Thyroid gland (tissue), 4 donors: ENCODE measurements at regions not wholly inside any gene's neighbourhood (a gene's known extent, or its start where the extent isn't known, plus 50 kb on each side); places are given as distances from the start of the nearest gene placed in this dataset.

Source experiments
- POLR2A ChIP-seq, 2 donors: fragments of 450-650 bp; IDR thresholded peaks; one replicate each; pipeline ENCODE4 v1.6.1; 2017; ENCODE audit warnings: antibody characterized with exemption in 2 of 2, mild to moderate bottlenecking in 2 of 2, moderate library complexity in 1 of 2
- TF ChIP-seq, protein P1 (sequence below), 6 experiments: fragments of 200-600 bp in 3 of 6; fragments of 450-650 bp in 3 of 6; sonication (generic) in 3 of 6; IDR thresholded peaks; one replicate each; pipeline ENCODE4 v1.5.1; 2016 to 2019; ENCODE audit warnings: antibody characterized with exemption in 6 of 6, mild to moderate bottlenecking in 2 of 6, inconsistent platforms in 1 of 6, moderate library complexity in 1 of 6

DNA sequence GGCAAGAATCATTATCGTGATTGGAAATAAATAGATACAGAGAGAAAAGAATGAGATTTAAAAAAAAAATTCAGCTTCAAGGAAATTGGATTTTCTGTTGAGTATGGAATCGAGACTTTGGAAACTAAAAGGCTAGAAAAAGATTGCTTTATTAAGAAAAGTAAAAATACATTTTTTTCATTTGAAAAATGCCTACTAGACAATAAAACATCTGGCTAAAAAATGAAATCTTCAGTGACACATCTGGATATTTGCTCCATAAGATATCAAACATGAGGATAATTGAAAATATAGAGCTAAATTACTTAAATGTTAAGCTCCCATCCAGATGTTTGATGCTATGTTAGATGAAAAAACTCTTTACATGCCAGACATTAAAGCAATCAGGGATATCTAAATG is 879.5 kb downstream of the TSN start:
- TF ChIP-seq, protein P1, sequence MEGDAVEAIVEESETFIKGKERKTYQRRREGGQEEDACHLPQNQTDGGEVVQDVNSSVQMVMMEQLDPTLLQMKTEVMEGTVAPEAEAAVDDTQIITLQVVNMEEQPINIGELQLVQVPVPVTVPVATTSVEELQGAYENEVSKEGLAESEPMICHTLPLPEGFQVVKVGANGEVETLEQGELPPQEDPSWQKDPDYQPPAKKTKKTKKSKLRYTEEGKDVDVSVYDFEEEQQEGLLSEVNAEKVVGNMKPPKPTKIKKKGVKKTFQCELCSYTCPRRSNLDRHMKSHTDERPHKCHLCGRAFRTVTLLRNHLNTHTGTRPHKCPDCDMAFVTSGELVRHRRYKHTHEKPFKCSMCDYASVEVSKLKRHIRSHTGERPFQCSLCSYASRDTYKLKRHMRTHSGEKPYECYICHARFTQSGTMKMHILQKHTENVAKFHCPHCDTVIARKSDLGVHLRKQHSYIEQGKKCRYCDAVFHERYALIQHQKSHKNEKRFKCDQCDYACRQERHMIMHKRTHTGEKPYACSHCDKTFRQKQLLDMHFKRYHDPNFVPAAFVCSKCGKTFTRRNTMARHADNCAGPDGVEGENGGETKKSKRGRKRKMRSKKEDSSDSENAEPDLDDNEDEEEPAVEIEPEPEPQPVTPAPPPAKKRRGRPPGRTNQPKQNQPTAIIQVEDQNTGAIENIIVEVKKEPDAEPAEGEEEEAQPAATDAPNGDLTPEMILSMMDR (IDR thresholded peaks at IDR 0.05): no peak
- TF ChIP-seq POLR2A (IDR thresholded peaks at IDR 0.05): no peak
